Stomach (tissue), 8 donors: ENCODE measurements at regions not wholly inside any gene's neighbourhood (a gene's known extent, or its start where the extent isn't known, plus 50 kb on each side); places are given as distances from the start of the nearest gene placed in this dataset.

Experiments used
- DNase-seq, 2 donors: peaks; one replicate each; pipeline versions ENCODE4 v3.0.0 to v3.0.0-alpha.2; 2013 to 2019
- H3K27ac ChIP-seq, 5 donors: fragments of 200-600 bp in 4 of 5; sonication (generic) in 4 of 5; one replicate each; pipeline ENCODE4 v1.5.1; 2013 to 2019; ENCODE audit warnings: mild to moderate bottlenecking in 1 of 5, moderate library complexity in 1 of 5
- H3K27me3 ChIP-seq, 3 donors: fragments of 200-600 bp; sonication (generic); one replicate each; pipeline ENCODE4 v1.5.1; 2017 to 2019; ENCODE audit warnings: mixed run types in 1 of 3
- H3K36me3 ChIP-seq, 4 donors: fragments of 200-600 bp; sonication (generic); 1 replicate in 3 of 4; 2 replicates in 1 of 4; pipeline ENCODE4 v1.5.1; 2016 to 2019
- H3K4me1 ChIP-seq, 4 donors: fragments of 200-600 bp; sonication (generic); one replicate each; pipeline ENCODE4 v1.5.1; 2016 to 2019
- H3K4me3 ChIP-seq, 4 donors: fragments of 200-600 bp; sonication (generic) in 3 of 4; one replicate each; pipeline ENCODE4 v1.5.1; 2016 to 2019; ENCODE audit warnings: mild to moderate bottlenecking in 1 of 4
- H3K9me3 ChIP-seq, 4 donors: fragments of 200-600 bp; sonication (generic); one replicate each; pipeline ENCODE4 v1.5.1; 2016 to 2019
- EP300 ChIP-seq: sonication (generic); formaldehyde crosslinking; IDR thresholded peaks from one replicate; pipeline ENCODE4 v1.6.1; 2017; ENCODE audit warnings: antibody characterized with exemption
- POLR2A ChIP-seq, 4 donors: fragments of 450-650 bp; IDR thresholded peaks; one replicate each; pipeline ENCODE4 v1.6.1; 2016; ENCODE audit warnings: antibody characterized with exemption in 4 of 4, control low read depth in 2 of 4, mild to moderate bottlenecking in 1 of 4, moderate library complexity in 1 of 4
- POLR2AphosphoS5 ChIP-seq, 3 donors: sonication (generic); formaldehyde crosslinking; IDR thresholded peaks; one replicate each; pipeline ENCODE4 v1.6.1; 2016; ENCODE audit warnings: antibody characterized with exemption in 3 of 3
- WGBS, 5 donors: extraction: QIAGEN DNeasy Blood & Tissue Kit in 3 of 5; methylation state at CpG; one replicate each; pipeline versions ENCODE4 v1.1.5 to v1.1.7; 2013 to 2018; 5-methylcytosine and 5-hydroxymethylcytosine counted together
- intact Hi-C: fragments of 100-400 bp; cut with DNase I; formaldehyde crosslinking; loops from one replicate; pipeline ENCODE4 v1.15.1; 2023; ENCODE audit warnings: low total_unique reads
- TF ChIP-seq, protein P1 (sequence below), 7 experiments: fragments of 450-650 bp in 4 of 7; fragments of 200-600 bp in 3 of 7; sonication (generic) in 3 of 7; IDR thresholded peaks; one replicate each; pipeline ENCODE4 v1.5.1; 2016 to 2019; ENCODE audit warnings: antibody characterized with exemption in 7 of 7, control low read depth in 2 of 7, mild to moderate bottlenecking in 1 of 7
- donor health status: healthy with polysubstance abuse.
- donor health status: Bipolar disorder and iron deficiency.
- donor health status: healthy.

DNA sequence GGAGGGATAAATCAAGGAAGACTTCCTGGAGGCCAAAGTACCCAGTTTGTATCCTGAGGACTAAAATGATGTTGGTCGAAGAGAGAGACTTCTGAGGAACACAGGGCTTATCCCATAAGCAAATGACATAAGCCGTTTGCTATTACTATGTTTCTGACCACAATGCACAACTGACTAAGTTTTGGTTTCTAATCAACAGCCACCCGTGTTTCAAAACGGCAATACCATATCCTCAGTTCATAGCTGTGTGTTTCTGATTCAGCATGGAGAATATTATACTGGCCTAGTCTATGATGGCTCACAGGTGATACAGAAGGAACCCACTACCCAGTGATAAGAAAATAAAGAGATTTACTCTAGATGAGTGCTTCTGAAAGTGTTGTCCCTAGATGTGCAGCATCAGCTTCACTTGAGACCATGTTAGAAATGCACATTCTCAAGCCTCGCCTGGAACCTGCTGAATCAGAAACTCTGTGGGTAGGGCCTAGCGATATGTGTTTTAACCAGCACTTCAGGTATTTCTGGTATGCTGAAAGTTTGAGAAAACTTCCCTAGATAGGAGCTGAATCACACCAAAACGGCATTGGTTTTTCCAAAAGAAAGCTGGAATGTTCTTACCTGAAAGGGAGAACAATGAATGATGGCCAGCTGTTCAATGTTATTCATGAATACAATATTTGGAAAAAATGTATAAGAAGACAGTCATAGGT is 639.7 kb upstream of the NR2F2 start:
- TF ChIP-seq POLR2AphosphoS5 (IDR thresholded peaks at IDR 0.05) = no peak
- no peak for TF ChIP-seq POLR2A (IDR thresholded peaks at IDR 0.05)
- TF ChIP-seq EP300 = no peak
- TF ChIP-seq, protein P1, sequence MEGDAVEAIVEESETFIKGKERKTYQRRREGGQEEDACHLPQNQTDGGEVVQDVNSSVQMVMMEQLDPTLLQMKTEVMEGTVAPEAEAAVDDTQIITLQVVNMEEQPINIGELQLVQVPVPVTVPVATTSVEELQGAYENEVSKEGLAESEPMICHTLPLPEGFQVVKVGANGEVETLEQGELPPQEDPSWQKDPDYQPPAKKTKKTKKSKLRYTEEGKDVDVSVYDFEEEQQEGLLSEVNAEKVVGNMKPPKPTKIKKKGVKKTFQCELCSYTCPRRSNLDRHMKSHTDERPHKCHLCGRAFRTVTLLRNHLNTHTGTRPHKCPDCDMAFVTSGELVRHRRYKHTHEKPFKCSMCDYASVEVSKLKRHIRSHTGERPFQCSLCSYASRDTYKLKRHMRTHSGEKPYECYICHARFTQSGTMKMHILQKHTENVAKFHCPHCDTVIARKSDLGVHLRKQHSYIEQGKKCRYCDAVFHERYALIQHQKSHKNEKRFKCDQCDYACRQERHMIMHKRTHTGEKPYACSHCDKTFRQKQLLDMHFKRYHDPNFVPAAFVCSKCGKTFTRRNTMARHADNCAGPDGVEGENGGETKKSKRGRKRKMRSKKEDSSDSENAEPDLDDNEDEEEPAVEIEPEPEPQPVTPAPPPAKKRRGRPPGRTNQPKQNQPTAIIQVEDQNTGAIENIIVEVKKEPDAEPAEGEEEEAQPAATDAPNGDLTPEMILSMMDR (IDR thresholded peaks at IDR 0.05) = no peak
- Histone ChIP-seq H3K4me3 (no peak overlapping the region), H3K9me3 (peaks cover 9 to 35% (median 22%) of the 10 kb centered on the region in 4 donors), H3K27me3 (no peaks in the 10 kb centered on the region), H3K27ac (no peak overlapping the region), H3K36me3 (no peaks in the 10 kb centered on the region), H3K4me1 (no peaks in the 10 kb centered on the region)
- WGBS, 5 donors = 79 to 90% (median 84%) methylated on average over 7 of the region's 7 CpGs
- intact Hi-C loops = no loop called here
- no peak for DNase-seq

DNA sequence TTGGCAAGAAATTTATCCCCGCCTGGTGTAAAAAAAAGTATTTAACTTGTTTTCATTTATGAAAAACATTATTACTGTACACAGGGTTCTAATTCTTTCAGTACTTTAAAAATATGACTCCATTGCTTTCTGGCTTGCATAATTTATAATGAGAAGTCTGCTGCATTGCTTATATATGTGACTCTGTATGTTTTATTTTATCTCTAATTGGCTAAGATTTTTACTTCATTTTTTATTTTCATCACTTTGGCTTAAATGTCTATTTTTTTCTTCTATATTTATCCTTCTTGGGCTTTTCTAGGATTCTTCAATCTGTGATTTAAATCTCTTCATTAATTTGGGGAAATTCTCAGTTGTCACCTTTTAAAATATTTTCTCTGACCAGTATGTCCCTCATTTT is 636.6 kb upstream of the NR2F2 start:
- TF ChIP-seq POLR2A (IDR thresholded peaks at IDR 0.05) (no peak), EP300 (no peak), POLR2AphosphoS5 (IDR thresholded peaks at IDR 0.05) (no peak)
- TF ChIP-seq, protein P1 (IDR thresholded peaks at IDR 0.05) = no peak
- 45 to 95% (median 94%) methylated on average over 1 of the region's 1 CpG for WGBS, 5 donors
- intact Hi-C loops = no loop called here
- no peak for DNase-seq
- Histone ChIP-seq H3K27me3 (no peaks in the 10 kb centered on the region), H3K4me1 (no peaks in the 10 kb centered on the region), H3K36me3 (no peaks in the 10 kb centered on the region), H3K9me3 (peaks cover 9 to 35% (median 22%) of the 10 kb centered on the region in 4 donors), H3K27ac (no peak overlapping the region), H3K4me3 (no peak overlapping the region)

DNA sequence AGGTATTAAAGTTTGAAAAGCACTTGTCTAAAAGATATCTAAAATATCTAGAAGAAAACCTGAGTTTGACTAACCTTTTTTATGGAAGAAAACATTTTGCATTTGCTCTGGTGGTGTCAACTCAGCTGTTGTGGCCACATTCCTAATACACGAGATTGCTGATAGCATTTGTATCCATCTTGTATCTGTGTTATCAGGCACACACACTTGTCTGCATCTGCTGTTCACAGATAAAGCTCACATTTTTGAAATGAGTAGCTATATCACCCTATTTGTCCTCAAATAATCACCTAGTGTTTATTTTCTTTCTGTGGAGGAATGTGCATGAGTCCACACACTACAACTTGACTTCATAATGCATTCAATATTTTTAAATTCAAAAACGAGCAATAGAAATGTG is 632.3 kb upstream of the NR2F2 start:
- WGBS, 5 donors = 35 to 47% (median 41%) methylated on average over 2 of the region's 2 CpGs
- DNase-seq = no peak
- H3K9me3 ChIP-seq = peaks cover 15 to 54% (median 48%) of the 10 kb centered on the region in 4 donors
- TF ChIP-seq POLR2AphosphoS5 (IDR thresholded peaks at IDR 0.05) (no peak), EP300 (no peak), POLR2A (IDR thresholded peaks at IDR 0.05) (no peak)
- TF ChIP-seq, protein P1 (IDR thresholded peaks at IDR 0.05) = no peak
- H3K27me3 ChIP-seq = no peaks in the 10 kb centered on the region
- H3K4me3 ChIP-seq = no peak overlapping the region
- H3K4me1 ChIP-seq = no peaks in the 10 kb centered on the region
- H3K36me3 ChIP-seq = no peaks in the 10 kb centered on the region
- intact Hi-C loops = no loop called here
- H3K27ac ChIP-seq = no peak overlapping the region

DNA sequence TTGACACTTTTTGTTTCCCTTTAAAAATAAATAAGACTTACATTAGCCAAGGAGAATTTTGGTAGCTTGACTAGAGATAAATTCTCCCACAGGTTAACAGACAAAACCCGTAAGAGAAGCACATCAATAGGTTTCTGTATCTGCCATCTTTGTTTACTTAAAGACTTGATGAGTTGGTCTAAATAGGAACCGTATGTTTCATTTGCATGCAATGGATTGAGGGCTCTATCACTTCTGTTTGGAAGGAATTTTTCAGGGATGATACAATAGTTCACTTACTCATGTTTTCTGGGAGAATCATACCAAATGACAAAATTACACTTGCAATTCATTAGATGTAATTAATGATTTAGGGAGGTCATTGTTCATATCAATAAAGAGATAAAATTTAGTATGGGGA is 631.5 kb upstream of the NR2F2 start:
- Histone ChIP-seq H3K4me3 (no peak overlapping the region), H3K9me3 (peaks cover 15 to 46% (median 41%) of the 10 kb centered on the region in 4 donors), H3K36me3 (no peaks in the 10 kb centered on the region), H3K27ac (no peak overlapping the region), H3K4me1 (no peaks in the 10 kb centered on the region), H3K27me3 (no peaks in the 10 kb centered on the region)
- no peak for DNase-seq
- TF ChIP-seq POLR2AphosphoS5 (IDR thresholded peaks at IDR 0.05) (no peak), POLR2A (IDR thresholded peaks at IDR 0.05) (no peak), EP300 (no peak)
- TF ChIP-seq, protein P1 (IDR thresholded peaks at IDR 0.05) = no peak
- intact Hi-C loops = no loop called here
- WGBS, 5 donors = 73 to 83% (median 80%) methylated on average over 2 of the region's 2 CpGs
